ENCODE measurements at regions not wholly inside any gene's neighbourhood (a gene's known extent, or its start where the extent isn't known, plus 50 kb on each side); places are given as distances from the start of the nearest gene placed in this dataset.

DNA sequence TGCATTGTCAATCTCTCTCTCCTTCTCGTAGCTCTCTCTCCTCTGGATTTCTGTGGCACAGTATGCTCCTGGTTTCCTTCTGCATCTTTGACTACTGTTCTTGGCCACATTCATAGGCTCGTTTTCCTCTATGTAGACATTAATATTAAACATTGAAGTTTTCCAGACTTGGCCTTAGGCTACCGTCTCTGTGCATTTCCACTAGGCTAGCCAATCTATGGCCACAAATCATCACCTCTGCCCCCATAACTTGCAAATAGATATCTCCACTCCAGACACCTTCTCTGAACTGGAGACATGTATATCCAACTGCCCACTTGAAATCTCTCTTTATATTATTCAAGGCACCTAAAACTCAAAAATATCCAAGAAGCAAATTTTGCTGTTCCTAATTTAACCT lies 768.5 kb downstream of the TSN start:
- no peak overlapping the region for H3K27ac ChIP-seq (ENCODE audit: low read length)
- DNase-seq: no peak
- WGBS (ENCODE audit: insufficient coverage): 92% methylated on average over 2 of the region's 3 CpGs
- H3K27me3 ChIP-seq (ENCODE audit: control insufficient read depth, insufficient read depth, low read length): no peaks in the 10 kb centered on the region
- no peak overlapping the region for H3K4me3 ChIP-seq (ENCODE audit: low read length)
- no peaks in the 10 kb centered on the region for H3K36me3 ChIP-seq (ENCODE audit: control insufficient read depth, insufficient read depth, low read length)
- H3K4me1 ChIP-seq (ENCODE audit: control insufficient read depth, insufficient read depth, low read length): no peaks in the 10 kb centered on the region
- H3K9me3 ChIP-seq (replicated peaks; ENCODE audit: control insufficient read depth, low read depth, low read length): no peaks in the 10 kb centered on the region

DNA sequence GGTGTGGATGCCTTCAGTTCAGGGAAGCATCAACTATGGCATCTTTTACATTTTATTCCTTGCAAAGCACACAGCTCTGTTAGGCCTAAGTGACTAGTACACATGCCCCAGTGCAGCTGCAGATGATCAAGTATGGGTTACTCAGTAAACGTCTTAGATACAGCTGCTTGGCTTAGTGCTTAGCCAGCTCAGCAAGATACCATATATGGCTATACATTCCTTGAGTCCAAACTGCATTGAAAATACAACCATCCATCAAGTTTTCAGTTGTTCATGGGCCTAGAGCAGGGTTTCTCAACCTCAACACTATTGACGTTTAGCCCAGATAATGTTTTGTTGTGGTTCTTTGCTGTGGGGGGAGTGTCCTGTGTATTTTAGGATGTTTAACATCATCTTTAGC lies 769.9 kb downstream of the TSN start:
- Histone ChIP-seq H3K4me3 (ENCODE audit: low read length) (no peak overlapping the region), H3K27me3 (ENCODE audit: control insufficient read depth, insufficient read depth, low read length) (no peaks in the 10 kb centered on the region), H3K4me1 (ENCODE audit: control insufficient read depth, insufficient read depth, low read length) (no peaks in the 10 kb centered on the region), H3K27ac (ENCODE audit: low read length) (no peak overlapping the region), H3K36me3 (ENCODE audit: control insufficient read depth, insufficient read depth, low read length) (no peaks in the 10 kb centered on the region), H3K9me3 (replicated peaks; ENCODE audit: control insufficient read depth, low read depth, low read length) (no peaks in the 10 kb centered on the region)
- peak; percentile 82 for DNase-seq
- WGBS (ENCODE audit: insufficient coverage): 36% methylated on average over 1 of the region's 2 CpGs

DNA sequence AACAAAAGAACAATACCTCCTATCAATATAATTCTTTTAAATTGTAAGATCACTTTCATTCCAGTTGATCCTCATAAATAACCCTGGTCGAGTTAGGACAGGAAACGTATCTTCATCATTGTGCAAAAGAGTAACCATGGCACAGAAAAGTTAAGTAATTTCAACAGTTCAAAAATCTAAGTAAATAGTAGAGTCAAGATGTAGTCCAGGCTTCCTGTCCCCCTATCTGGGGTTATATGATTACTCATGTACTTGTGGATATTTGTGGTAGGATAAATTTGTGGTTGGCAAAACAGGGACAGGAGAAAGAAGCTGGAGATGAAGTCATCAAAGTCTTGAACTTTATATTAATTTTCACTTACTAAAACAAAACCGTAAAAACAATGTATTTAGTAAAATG lies 772.6 kb downstream of the TSN start:
- peaks cover 6% of the 10 kb centered on the region for H3K4me1 ChIP-seq (ENCODE audit: control insufficient read depth, insufficient read depth, low read length)
- H3K27ac ChIP-seq (ENCODE audit: low read length): no peak overlapping the region
- no CpG with 5 or more reads among the region's 3 CpGs for WGBS (ENCODE audit: insufficient coverage)
- DNase-seq: no peak
- H3K9me3 ChIP-seq (replicated peaks; ENCODE audit: control insufficient read depth, low read depth, low read length): no peaks in the 10 kb centered on the region
- no peaks in the 10 kb centered on the region for H3K27me3 ChIP-seq (ENCODE audit: control insufficient read depth, insufficient read depth, low read length)
- H3K36me3 ChIP-seq (ENCODE audit: control insufficient read depth, insufficient read depth, low read length): no peaks in the 10 kb centered on the region
- no peak overlapping the region for H3K4me3 ChIP-seq (ENCODE audit: low read length)

DNA sequence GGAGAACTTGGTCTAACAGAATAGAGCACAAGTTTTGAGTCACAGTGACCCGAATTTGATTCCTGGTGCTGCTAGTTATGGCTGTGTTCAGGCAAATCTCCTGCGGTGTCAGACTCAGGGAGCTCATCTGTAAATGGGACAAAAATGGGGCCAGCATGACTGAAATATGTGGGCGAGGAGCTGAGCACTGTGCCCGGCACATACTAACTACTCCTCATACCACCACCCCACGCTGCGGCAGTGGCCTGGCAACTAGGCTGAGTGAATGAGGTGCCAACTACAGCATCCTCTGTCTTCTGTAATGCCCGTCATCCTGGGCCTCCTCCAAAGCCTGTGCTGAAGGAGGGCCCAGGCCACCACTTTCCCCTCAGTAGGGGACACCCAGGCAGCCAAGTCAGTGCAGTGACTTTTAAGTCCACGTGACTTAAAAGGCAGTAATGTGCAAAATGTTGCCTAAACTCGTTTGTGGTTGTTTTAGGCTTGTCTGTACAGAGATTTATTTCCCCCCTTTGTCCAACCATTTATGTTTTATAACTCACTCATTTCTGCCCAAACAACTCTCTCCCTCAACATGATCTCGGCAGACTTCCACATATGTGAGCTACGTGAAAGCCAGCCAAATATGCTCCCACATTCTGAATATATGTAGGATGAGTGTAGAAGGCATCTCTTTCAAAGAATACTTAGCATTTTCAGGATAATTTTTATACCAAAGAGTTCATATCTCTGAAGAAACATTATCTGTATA lies 773.7 kb downstream of the TSN start:
- no peaks in the 10 kb centered on the region for H3K9me3 ChIP-seq (replicated peaks; ENCODE audit: control insufficient read depth, low read depth, low read length)

DNA sequence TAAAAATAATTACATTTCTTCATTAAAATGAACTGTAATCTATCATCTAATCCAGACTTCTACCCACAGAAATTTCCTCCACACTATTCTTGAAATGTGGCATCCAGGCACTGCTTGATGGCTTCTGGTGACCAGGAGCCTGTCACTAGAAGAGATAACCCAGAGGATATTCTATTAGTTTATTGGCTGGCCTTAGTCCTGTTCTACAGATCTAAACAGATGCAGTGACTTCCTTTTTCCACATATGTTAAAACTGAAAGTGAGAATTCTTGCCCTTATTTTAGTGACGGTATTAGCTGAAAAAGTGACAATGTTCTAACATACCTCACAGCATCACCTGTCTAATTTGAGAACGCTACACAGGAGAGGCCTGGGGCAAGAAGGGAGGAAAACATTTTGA lies 775.4 kb downstream of the TSN start:
- no peaks in the 10 kb centered on the region for H3K9me3 ChIP-seq (replicated peaks; ENCODE audit: control insufficient read depth, low read depth, low read length)
- no CpG with 5 or more reads among the region's 2 CpGs for WGBS (ENCODE audit: insufficient coverage)
- peak overlapping the region; percentile 73 for H3K27ac ChIP-seq (ENCODE audit: low read length)
- no peak overlapping the region for H3K4me3 ChIP-seq (ENCODE audit: low read length)
- H3K36me3 ChIP-seq (ENCODE audit: control insufficient read depth, insufficient read depth, low read length): no peaks in the 10 kb centered on the region
- DNase-seq: peak; percentile 65
- H3K27me3 ChIP-seq (ENCODE audit: control insufficient read depth, insufficient read depth, low read length): no peaks in the 10 kb centered on the region
- H3K4me1 ChIP-seq (ENCODE audit: control insufficient read depth, insufficient read depth, low read length): peaks cover 6% of the 10 kb centered on the region

More for the DNA sequence above, 773.7 kb downstream of the TSN start:
- 95% methylated on average over 4 of the region's 11 CpGs for WGBS (ENCODE audit: insufficient coverage)
- Histone ChIP-seq H3K27me3 (ENCODE audit: control insufficient read depth, insufficient read depth, low read length) (no peaks in the 10 kb centered on the region), H3K4me3 (ENCODE audit: low read length) (no peak overlapping the region), H3K27ac (ENCODE audit: low read length) (no peak overlapping the region), H3K36me3 (ENCODE audit: control insufficient read depth, insufficient read depth, low read length) (no peaks in the 10 kb centered on the region), H3K4me1 (ENCODE audit: control insufficient read depth, insufficient read depth, low read length) (peaks cover 6% of the 10 kb centered on the region)
- peak; percentile 20 for DNase-seq

DNA sequence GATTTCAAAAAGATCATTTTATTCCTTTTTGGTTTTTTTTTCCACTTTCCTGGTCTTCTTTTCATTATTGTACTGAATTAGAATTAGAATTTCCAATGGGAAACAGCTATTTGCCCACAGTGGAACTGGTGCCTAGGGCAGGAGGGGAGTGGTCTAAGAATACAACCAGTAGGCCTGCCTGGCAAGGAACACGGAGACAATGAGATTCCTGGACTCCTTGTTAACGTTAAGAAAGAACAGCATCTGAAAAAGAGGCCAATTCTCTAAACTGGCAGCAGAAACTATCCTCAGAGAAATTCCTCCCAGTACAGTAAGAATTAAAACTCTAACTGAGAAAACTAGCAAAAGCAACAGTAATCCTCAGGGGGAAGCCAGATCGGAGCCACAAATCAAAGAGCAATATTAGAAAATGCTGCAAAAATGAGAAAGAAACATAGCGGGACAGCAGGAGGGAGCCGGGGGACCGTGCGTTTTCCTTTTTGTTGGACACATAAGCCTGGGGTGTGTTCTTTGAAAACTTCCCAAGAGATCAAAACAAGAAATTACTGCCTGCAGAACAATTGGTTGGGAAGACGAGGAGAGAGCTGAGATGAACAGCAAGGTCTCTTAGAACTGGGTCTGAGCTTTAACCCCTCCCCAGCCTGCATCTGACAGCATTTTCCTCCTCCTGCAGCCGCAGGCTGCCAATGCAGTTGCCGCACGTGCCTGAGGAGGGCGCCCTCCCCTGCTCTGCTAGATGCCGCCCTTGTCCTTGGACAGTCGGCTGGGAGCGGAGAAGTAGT lies 776.0 kb downstream of the TSN start:
- Histone ChIP-seq H3K9me3 (replicated peaks; ENCODE audit: control insufficient read depth, low read depth, low read length) (no peaks in the 10 kb centered on the region), H3K36me3 (ENCODE audit: control insufficient read depth, insufficient read depth, low read length) (no peaks in the 10 kb centered on the region), H3K4me1 (ENCODE audit: control insufficient read depth, insufficient read depth, low read length) (peaks cover 6% of the 10 kb centered on the region), H3K4me3 (ENCODE audit: low read length) (no peak overlapping the region), H3K27ac (ENCODE audit: low read length) (peak overlapping the region; percentile 73), H3K27me3 (ENCODE audit: control insufficient read depth, insufficient read depth, low read length) (no peaks in the 10 kb centered on the region)
- WGBS (ENCODE audit: insufficient coverage): 14% methylated on average over 2 of the region's 15 CpGs
- DNase-seq: peak; percentile 94

DNA sequence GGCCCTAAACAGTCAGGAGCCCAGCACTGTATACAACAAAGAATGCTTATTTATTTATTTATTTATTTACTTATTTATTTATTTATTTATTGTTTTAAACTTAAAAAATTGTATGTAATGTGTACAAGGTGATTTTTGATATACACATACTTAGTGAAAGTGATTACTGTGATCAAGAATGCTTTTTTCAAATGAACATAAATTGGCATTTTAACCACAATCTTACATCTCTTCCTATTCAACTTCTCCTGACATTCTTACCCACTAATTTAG lies 776.6 kb downstream of the TSN start:
- H3K4me1 ChIP-seq (ENCODE audit: control insufficient read depth, insufficient read depth, low read length): peaks cover 6% of the 10 kb centered on the region
- H3K27ac ChIP-seq (ENCODE audit: low read length): no peak overlapping the region
- no peak overlapping the region for H3K4me3 ChIP-seq (ENCODE audit: low read length)
- H3K9me3 ChIP-seq (replicated peaks; ENCODE audit: control insufficient read depth, low read depth, low read length): no peaks in the 10 kb centered on the region
- DNase-seq: no peak
- H3K27me3 ChIP-seq (ENCODE audit: control insufficient read depth, insufficient read depth, low read length): no peaks in the 10 kb centered on the region
- H3K36me3 ChIP-seq (ENCODE audit: control insufficient read depth, insufficient read depth, low read length): no peaks in the 10 kb centered on the region

DNA sequence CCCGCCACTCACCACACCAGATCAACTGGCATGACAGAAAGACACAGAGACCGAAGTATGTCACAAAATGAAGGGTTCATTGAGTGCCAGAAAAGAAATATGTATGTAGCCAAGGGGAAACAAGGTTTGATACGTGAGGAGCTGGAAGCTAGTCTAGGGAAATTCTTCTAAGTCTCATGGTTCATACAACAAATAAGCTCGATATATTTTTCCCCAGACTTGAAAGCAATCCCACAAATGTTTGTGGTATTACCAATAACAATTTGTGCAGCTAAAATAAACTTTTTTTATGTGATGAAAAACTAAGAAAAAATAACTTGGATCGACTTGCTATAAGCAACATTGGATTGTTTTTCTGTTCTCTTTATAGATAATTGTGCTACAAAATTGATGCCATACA lies 777.0 kb downstream of the TSN start:
- WGBS (ENCODE audit: insufficient coverage): no CpG with 5 or more reads among the region's 5 CpGs
- DNase-seq: peak; percentile 67
- H3K36me3 ChIP-seq (ENCODE audit: control insufficient read depth, insufficient read depth, low read length): no peaks in the 10 kb centered on the region

DNA sequence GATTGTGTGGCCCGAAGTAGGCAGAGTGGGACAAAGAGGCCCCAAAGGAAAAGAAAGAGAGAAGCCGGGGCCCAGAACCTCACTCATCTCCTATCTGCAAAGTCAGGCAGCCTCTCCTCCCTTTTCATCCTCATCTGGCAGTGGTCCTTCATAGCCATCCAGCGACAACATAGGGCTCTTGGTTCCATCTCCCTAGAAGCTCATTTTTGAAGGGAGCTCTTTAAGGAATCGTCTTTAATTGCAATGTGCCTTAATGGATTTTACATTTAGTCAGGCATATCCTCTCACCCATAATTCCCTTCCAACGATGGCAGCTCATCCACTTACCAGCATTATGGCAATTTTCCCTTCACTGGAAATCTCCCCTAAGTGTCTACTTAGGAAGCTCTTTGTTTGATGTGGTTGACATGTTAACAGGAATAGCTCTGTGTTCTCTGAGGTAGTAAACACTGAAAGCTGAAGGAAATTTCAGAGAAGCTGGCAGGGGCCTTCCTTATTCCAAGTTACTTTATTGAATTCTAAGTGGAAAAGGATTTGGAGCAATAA lies 780.6 kb downstream of the TSN start:
- Histone ChIP-seq H3K36me3 (ENCODE audit: control insufficient read depth, insufficient read depth, low read length) (no peaks in the 10 kb centered on the region), H3K27me3 (ENCODE audit: control insufficient read depth, insufficient read depth, low read length) (no peaks in the 10 kb centered on the region), H3K9me3 (replicated peaks; ENCODE audit: control insufficient read depth, low read depth, low read length) (no peaks in the 10 kb centered on the region), H3K4me1 (ENCODE audit: control insufficient read depth, insufficient read depth, low read length) (peaks cover 6% of the 10 kb centered on the region), H3K4me3 (ENCODE audit: low read length) (no peak overlapping the region), H3K27ac (ENCODE audit: low read length) (no peak overlapping the region)
- WGBS (ENCODE audit: insufficient coverage): no CpG with 5 or more reads among the region's 5 CpGs
- no peak for DNase-seq

More for the DNA sequence above, 777.0 kb downstream of the TSN start:
- Histone ChIP-seq H3K4me1 (ENCODE audit: control insufficient read depth, insufficient read depth, low read length) (peaks cover 6% of the 10 kb centered on the region), H3K27ac (ENCODE audit: low read length) (no peak overlapping the region), H3K4me3 (ENCODE audit: low read length) (no peak overlapping the region), H3K9me3 (replicated peaks; ENCODE audit: control insufficient read depth, low read depth, low read length) (no peaks in the 10 kb centered on the region), H3K27me3 (ENCODE audit: control insufficient read depth, insufficient read depth, low read length) (no peaks in the 10 kb centered on the region)

DNA sequence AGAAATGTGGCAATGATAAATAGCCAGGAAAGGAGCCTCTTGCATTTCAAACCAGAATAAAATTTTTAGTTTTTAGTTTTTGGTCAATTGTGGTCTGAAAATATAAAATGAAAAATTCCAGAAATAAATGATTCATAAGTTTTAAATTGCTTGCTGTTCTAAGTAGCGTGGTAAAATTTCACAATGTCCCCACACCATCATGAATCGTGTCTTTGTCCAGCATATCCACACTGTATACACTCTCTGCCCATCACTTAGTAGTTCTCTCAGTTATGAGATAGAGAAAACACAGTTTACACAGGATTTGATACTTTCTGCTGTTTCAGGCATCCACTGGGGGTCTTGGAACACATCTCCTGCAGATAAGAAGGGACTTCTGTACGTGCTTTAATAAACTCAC lies 783.9 kb downstream of the TSN start:
- Histone ChIP-seq H3K27me3 (ENCODE audit: control insufficient read depth, insufficient read depth, low read length) (no peaks in the 10 kb centered on the region), H3K36me3 (ENCODE audit: control insufficient read depth, insufficient read depth, low read length) (no peaks in the 10 kb centered on the region), H3K27ac (ENCODE audit: low read length) (no peak overlapping the region), H3K9me3 (replicated peaks; ENCODE audit: control insufficient read depth, low read depth, low read length) (no peaks in the 10 kb centered on the region), H3K4me1 (ENCODE audit: control insufficient read depth, insufficient read depth, low read length) (no peaks in the 10 kb centered on the region), H3K4me3 (ENCODE audit: low read length) (no peak overlapping the region)
- no CpG with 5 or more reads among the region's 3 CpGs for WGBS (ENCODE audit: insufficient coverage)
- DNase-seq: no peak
